ENCODE measurements at regions not wholly inside any gene's neighbourhood (a gene's known extent, or its start where the extent isn't known, plus 50 kb on each side); places are given as distances from the start of the nearest gene placed in this dataset.

DNA sequence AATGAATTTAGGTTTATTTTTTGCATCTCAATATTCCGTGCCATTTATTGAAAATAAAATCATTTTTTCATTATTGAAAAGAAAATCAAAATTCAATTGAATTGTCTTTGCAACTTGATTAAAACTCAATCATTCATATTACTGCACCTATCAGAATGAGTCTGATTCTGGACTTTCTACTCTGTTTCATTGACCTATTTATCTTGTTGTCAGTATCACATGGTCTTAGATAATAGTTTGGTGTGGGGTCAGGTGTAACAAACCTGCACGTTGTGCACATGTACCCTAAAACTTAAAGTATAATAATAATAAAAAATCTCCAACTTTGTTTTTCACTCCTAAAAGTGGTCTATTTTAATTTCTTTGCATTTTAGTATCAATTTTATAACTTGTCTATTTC lies 422.9 kb downstream of the RAD51AP2 start:
- TF ChIP-seq POLR2A (IDR thresholded peaks at IDR 0.05) (no peak), POLR2AphosphoS5 (IDR thresholded peaks at IDR 0.05) (no peak)
- TF ChIP-seq, protein P1, sequence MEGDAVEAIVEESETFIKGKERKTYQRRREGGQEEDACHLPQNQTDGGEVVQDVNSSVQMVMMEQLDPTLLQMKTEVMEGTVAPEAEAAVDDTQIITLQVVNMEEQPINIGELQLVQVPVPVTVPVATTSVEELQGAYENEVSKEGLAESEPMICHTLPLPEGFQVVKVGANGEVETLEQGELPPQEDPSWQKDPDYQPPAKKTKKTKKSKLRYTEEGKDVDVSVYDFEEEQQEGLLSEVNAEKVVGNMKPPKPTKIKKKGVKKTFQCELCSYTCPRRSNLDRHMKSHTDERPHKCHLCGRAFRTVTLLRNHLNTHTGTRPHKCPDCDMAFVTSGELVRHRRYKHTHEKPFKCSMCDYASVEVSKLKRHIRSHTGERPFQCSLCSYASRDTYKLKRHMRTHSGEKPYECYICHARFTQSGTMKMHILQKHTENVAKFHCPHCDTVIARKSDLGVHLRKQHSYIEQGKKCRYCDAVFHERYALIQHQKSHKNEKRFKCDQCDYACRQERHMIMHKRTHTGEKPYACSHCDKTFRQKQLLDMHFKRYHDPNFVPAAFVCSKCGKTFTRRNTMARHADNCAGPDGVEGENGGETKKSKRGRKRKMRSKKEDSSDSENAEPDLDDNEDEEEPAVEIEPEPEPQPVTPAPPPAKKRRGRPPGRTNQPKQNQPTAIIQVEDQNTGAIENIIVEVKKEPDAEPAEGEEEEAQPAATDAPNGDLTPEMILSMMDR (IDR thresholded peaks at IDR 0.05), result no peak
